ENCODE measurements at regions not wholly inside any gene's neighbourhood (a gene's known extent, or its start where the extent isn't known, plus 50 kb on each side); places are given as distances from the start of the nearest gene placed in this dataset.

DNA sequence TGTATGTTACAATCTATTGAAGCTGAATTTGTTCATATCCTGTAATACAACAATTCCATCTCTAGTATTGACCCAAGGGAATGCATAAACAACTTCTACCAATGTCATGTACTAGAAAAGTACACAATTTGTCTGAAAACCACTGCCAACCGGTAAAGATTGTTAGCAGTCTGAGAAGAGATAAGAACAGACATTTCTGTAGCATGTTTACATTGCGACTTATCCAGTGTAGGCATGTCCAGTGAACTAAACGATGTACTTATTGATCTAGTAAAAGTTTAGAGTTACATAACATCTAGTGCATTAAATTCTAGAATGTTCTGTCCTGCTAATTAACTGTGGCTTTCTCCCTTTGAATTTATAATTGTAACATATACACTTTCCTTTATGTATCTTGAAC, 425.9 kb downstream of the SLITRK6 start:
- FAIRE-seq, result no peak

DNA sequence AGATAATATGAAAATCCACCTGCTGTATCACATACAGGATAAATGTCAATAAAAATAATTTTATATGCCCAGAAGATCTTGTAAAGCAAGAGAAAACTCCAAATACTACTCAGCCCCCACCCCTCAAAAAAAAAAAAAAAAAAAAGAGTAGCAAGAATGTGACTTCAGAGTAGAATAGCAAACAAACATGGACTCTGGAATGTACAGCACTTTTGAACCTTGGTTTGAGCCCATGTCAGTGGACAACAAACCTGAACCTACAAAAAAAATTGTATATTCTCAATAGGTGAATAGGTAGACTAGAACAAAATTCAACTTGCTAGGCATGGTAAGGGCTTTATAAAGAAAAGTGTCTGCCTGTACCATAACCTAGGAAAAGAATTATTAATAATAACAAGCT, 428.0 kb downstream of the SLITRK6 start:
- FAIRE-seq, result no peak

DNA sequence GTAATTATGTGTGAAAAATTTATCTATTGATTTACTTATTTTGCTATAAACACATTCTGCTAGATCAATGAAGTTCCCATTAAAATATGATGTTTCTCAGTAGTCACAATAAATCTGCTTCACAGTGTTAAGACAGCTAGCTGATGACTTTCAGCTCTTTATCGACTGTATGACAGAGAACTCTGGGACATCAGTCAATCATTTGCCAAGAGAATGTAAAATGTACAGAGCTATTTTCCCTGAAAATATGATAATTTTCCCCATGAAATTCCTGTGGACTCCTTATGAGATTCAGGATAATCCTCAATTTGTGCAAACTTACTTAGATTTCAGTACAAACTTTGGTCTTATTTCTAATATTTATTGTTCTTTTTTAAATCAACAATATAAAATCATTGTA, 430.5 kb downstream of the SLITRK6 start:
- FAIRE-seq, result no peak

DNA sequence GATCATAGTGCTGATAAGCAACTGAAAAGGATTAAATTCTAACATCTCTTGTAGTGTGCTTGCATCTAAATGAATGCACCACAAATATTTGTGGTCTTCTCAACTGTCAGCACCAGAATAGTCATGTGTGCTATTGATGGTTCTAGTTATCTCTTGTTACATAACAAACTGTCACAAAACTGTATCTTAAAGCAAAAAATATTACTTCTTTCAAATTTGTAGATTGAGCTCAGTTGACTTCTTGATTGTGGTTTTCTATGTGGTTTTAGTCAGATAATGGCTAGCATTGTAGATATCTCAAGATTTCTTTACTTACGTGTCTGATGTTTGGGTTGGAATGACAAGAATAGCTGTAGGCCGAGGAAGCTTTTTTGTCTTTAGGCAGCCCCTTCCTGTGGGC, 431.3 kb downstream of the SLITRK6 start:
- FAIRE-seq, result no peak

DNA sequence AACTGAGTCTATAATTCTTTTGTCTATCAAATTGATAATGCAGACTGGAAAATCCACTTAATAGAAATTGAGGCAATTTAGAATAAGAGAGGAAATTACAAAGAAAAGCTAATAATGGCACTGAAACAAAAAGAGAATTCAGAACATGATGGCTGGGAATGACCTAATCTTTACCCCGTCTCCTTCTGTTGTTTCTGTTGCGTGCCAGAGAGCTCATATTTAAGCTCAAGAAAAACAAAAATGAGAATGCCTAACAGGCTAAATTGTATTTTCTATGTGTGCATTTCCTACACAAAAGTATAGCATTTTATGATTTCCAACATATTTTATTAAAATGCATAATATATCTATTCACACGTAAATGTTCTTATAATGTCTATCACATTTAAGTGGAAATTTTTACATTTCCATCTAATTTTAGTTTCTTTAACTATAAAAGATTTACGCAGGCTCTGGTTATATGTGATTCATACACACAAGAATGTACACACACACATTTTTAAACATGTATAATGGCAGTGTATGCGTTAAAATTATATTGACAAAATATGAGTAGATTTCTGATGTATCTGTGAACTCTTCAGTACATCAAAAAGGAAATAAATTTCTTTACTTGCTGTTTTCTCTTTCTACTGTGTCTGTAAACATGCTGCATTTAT, 432.3 kb downstream of the SLITRK6 start:
- no peak for FAIRE-seq

GRCh38 chr13:85363504-85363903, 435.7 kb downstream of the SLITRK6 start:
- no peak for FAIRE-seq

- FAIRE-seq, result no peak
Observed at GRCh38 chr13:85362980-85363379, 436.2 kb downstream of the SLITRK6 start.

DNA sequence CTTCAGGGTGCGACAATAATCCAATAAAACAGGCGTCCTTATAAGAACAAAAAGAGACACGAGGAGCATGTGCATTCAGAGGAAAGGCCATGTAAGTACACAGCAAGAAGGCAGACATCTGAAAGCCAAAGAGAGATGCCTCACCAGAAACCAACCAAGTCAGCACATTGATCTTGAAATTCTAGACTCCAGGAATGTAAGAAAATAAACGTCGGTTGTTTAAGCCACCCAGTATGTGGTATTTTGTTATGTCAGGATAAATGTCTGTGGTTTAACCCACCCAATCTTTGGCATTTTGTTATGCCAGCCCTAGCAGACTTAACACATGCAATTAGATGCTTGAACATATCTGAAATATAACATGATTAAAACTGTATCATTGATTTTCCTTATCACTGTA, 452.0 kb downstream of the SLITRK6 start:
- no peak for FAIRE-seq

DNA sequence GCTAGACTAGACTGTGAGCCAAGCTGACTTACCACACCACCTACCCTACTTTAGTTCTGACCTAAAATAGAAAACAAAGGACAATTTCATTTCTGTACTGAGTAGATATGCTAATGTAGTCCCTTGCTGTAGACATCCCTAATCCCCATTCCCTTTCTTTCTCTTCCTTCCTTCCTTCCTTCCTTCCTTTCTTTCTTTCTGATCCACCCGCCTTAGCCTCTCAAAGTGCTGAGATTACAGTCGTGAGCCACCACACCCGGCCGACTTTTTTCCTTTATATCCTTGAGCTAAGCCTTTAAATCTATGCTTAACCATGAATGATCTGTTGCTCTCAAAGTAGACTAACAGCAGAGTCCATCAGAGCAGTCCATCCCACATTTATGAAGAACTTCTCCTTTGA, 465.0 kb downstream of the SLITRK6 start:
- FAIRE-seq, result no peak

GRCh38 chr13:85333506-85334020, 465.7 kb downstream of the SLITRK6 start:
- FAIRE-seq, result no peak

- FAIRE-seq, result no peak
Observed at GRCh38 chr13:85332615-85333014, 466.6 kb downstream of the SLITRK6 start.

- no peak for FAIRE-seq
Observed at GRCh38 chr13:85321734-85322133, 477.5 kb downstream of the SLITRK6 start.

DNA sequence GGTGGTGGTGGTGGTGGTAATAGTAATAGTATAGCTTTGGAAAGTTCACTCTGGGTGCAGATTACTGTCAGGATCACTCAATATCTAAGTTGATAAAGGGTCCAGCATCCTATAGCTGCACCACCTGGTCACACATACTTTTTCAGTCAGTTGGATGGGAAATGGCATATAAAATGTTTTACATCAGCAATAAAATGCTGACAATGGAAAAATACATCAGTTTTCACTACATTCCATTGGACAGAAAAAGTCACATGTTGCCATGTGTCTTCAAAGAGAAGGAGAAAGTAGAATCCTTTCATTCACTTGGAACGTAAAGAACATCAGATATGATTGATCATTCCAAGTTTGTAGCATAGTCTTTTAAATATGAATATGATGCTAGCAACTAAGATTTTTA, 481.4 kb downstream of the SLITRK6 start:
- no peak for FAIRE-seq

DNA sequence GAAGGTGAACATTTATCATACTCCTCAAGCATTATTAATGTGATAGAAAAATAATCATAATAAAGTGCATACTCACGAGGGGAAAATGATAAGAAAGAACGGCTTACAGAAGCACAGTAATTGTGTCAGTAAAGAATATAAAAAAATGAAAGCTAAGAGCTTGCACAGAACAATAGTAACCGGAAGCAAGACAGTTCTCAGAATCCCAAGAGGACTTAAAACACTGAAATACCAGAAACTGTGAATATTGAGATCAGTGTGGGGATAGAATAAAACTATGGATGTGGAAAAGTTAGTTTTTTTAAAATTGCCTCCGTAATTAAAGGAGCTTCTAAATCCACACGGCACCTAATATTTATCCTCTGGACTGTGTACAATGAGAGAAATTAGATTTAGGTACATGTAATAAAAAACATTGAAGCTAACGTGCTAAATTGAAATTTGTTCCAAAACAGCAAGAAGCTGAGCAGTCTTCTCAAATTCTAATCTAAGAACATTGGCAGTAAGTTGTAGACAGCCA, 482.7 kb downstream of the SLITRK6 start:
- no peak for FAIRE-seq

DNA sequence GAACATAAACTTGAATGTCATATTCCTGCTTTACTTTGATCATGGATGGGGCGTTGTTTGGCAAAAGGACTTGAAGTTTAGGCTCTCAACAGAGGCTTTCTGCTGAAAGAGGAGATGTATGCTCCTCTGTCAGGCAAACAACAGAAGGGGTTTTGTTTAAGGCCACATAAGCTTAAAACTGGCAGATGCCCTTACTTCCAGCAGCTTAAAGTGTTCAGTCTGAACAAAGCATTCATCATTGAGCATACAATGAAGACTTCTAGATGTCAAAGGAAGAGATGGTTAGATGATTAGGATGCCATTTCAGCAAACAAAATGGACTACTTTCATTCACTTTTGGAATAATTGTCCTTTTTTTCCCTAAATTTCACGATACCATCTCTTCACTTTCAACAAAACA, 484.5 kb downstream of the SLITRK6 start:
- no peak for FAIRE-seq

DNA sequence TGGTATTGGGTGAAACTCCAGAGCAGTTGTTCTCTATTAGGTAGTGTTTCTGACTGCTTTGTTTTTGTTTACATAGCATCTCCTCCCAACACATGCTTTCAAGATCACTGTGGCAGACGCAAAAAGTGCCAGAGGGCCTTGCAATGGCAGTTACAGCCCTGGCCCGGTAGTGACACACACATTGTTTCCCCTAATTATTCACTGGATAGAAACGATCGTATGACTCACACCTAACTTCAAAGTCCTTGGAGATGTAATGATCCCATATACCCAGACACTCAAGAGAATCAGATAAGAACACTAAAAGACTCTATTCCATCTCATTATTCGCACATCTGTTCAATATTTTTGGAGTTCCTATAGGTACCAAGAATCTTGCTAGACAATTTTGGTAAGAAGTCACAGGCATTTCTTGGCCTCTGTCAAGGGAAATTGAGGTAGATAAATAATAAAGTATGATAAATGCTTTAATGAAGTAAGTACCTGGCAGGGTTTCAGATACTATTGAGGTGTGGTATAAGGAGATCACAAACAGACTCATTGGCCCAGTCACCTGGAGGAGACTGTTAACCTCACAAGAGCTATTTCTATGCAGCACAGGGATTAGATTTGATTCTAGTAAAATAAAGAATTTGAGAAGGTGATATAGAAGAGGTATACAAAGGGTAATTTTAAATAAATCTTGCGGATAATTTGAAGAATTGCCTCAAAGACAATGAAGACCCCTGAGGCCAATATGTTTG, 485.3 kb downstream of the SLITRK6 start:
- FAIRE-seq, result no peak

DNA sequence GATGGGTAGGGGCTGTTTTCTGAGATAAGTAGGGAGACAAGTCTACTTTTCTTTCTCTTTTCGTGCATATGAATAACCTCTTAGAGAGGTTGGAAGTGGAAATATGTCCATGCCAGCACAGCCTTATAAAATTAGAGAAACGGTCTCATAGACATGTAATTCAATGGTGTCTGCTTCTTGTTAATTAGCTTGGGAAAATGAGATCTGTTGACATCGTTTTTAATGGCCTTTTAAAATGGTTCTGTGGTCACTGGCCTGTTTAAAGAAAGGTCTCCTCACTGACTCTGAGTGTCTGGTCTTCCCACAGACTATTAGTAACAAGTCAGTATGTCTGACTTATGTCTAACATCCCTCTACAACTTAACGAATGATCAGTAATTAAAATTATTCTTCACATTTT, 487.1 kb downstream of the SLITRK6 start:
- no peak for FAIRE-seq

- FAIRE-seq, result no peak
Observed at GRCh38 chr13:85303630-85304029, 495.6 kb downstream of the SLITRK6 start.

DNA sequence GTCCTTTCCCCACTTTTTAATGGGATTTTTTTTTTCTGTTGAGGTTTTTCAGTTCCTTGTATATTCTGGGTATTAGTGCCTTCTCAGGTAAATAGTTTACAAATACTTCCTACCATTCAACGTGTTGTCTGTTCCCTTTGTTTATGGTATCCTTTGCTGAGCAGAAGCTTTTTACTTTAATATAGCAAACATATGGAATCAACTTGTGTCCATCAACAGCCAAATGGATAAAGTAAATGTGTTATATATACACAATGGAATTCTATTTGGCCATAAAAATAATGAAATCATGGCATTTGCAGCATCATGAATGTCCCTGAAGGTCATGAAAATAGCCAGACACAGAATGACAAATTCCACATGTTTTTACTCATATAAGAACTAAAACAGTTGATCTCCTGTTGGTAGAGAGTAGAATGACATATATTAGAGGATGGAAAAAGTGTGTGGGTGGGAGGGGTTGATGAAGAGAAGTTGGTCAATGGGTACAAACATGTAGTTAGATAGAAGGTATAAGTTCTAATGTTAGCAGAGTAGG, 500.8 kb downstream of the SLITRK6 start:
- no peak for FAIRE-seq

- no peak for FAIRE-seq
Observed at GRCh38 chr13:85288698-85289097, 510.5 kb downstream of the SLITRK6 start.

DNA sequence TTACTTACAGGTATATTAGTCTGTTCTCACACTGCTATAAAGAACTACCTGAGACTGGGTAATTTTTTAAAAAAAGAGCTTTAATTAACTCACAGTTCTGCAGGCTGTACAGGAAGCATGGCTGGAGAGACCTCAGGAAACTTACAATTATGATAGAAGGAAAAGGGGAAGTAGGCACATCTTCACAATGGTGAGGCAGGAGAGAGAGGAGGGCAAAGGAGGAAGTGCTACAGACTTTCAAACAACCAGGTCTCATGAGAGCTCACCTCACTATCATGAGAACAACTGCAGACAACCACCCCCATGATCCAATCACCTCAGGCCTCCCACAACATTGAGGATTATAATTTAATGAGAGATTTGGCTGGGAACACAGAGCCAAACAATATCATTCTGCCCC, 511.7 kb downstream of the SLITRK6 start:
- FAIRE-seq, result no peak

- FAIRE-seq, result no peak
Observed at GRCh38 chr13:85286081-85286480, 513.1 kb downstream of the SLITRK6 start.

- no peak for FAIRE-seq
Observed at GRCh38 chr13:85284349-85284748, 514.9 kb downstream of the SLITRK6 start.

DNA sequence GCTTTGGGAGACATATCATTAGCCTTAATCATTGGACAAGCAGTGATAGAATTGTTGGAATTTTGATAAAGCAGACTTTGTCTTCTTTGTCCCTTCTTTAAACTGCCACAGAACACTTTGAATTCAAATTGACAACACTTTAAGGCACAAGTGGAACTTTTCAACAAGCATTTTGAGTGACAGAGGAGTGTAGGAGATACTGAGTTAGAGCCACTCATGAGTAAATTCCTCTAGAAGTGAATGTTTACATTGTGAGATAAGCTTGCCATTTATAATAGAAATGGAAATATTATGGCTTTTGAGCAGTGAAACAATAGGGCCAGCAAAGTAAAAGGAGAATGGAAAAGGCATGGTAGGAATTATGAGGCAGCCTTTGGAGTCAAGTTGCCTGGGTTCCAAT, 515.8 kb downstream of the SLITRK6 start:
- FAIRE-seq, result no peak
